ENCODE measurements at regions not wholly inside any gene's neighbourhood (a gene's known extent, or its start where the extent isn't known, plus 50 kb on each side); places are given as distances from the start of the nearest gene placed in this dataset.
"Not testable (repeated sequence)": the region's sequence is repeated elsewhere in the genome, so short reads cannot be mapped to it uniquely, and the experiment has no call there.

GRCh38 chr13:90336507-90336906 lies 1011.0 kb upstream of the MIR17HG start:
- 95% methylated on average over 4 of the region's 4 CpGs for WGBS (ENCODE audit: missing lambda C conversion rate)
- ChIA-PET POLR2A (no interaction called here), CTCF (no interaction called here)
- H3K4me3 ChIP-seq = no peak overlapping the region
- no peak for DNase-seq (ENCODE audit: low read depth in 1 of 2, low spot score in 1 of 2)
- H3K4me1 ChIP-seq = no peaks in the 10 kb centered on the region
- no peaks in the 10 kb centered on the region for H3K9me3 ChIP-seq
- FAIRE-seq = no peak
- H3K4me2 ChIP-seq = no peak overlapping the region
- no peak for TF ChIP-seq RCOR1 (IDR thresholded peaks at IDR 0.05; ENCODE audit: low read depth, low read length)
- TF ChIP-seq, protein P1, sequence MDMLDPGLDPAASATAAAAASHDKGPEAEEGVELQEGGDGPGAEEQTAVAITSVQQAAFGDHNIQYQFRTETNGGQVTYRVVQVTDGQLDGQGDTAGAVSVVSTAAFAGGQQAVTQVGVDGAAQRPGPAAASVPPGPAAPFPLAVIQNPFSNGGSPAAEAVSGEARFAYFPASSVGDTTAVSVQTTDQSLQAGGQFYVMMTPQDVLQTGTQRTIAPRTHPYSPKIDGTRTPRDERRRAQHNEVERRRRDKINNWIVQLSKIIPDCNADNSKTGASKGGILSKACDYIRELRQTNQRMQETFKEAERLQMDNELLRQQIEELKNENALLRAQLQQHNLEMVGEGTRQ (IDR thresholded peaks at IDR 0.05) = no peak
- TF ChIP-seq MAFK (IDR thresholded peaks at IDR 0.05; ENCODE audit: partially characterized antibody) = no peak
- TF ChIP-seq TFCP2L1 (CRISPR knock-in tag; IDR thresholded peaks at IDR 0.05) = no peak
- TF ChIP-seq FOSL2 (IDR thresholded peaks at IDR 0.05) = no peak
- no peak for TF ChIP-seq FOSL2 (CRISPR knock-in tag; IDR thresholded peaks at IDR 0.05)
- no peak for TF ChIP-seq NR3C1 (IDR thresholded peaks at IDR 0.05)
- no peak for TF ChIP-seq SMC3 (IDR thresholded peaks at IDR 0.05)
- TF ChIP-seq POLR2A (IDR thresholded peaks at IDR 0.05; ENCODE audit: low read length) = no peak
- TF ChIP-seq REST (IDR thresholded peaks at IDR 0.05) = no peak
- TF ChIP-seq RAD21 (conservative IDR thresholded peaks at IDR 0.05 in 1 of 2, IDR thresholded peaks at IDR 0.05 in 1 of 2) = no peak
- TF ChIP-seq RFX5 (IDR thresholded peaks at IDR 0.05) = no peak
- no peak overlapping the region for H3K27ac ChIP-seq
- no peak for ATAC-seq

GRCh38 chr13:90341348-90341747 lies 1006.1 kb upstream of the MIR17HG start:
- WGBS (ENCODE audit: missing lambda C conversion rate) = 17% methylated on average over 1 of the region's 1 CpG

DNA sequence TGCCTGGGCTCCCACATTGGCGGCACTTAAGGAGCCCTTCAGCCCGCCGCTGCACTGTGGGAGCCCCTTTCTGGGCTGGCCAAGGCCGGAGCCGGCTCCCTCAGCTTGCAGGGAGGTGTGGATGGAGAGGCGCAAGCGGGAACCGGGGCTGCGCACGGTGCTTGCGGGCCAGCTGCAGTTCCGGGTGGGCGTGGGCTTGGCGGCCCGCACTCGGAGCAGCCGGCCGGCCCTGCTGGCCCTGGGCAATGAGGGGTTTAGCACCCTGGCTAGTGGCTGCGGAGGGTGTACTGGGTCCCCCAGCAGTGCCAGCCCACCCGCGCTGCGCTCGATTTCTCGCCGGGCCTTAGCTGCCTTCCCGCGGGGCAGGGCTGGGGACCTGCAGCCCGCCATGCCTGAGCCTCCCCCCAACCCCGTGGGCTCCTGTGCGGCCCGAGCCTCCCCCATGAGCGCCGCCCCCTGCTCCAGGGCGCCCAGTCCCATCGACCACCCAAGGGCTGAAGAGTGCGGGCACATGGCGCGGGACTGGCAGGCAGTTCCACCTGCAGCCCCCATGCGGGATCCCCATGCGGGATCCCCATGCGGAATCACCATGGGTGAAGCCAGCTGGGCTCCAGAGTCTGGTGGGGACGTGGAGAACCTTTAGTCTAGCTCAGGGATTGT lies 998.9 kb upstream of the MIR17HG start:
- CTCF ChIA-PET; H3K27ac ChIP-seq; DNase-seq (ENCODE audit: low read depth in 1 of 2, low spot score in 1 of 2); ATAC-seq; FAIRE-seq; H3K4me1 ChIP-seq; H3K9me3 ChIP-seq; H3K4me3 ChIP-seq; H3K4me2 ChIP-seq; POLR2A ChIA-PET: not testable (repeated sequence)
- 69% methylated on average over 3 of the region's 42 CpGs for WGBS (ENCODE audit: missing lambda C conversion rate)

More at GRCh38 chr13:90341348-90341747, 1006.1 kb upstream of the MIR17HG start:
- H3K4me3 ChIP-seq; CTCF ChIA-PET; H3K4me1 ChIP-seq; H3K9me3 ChIP-seq; ATAC-seq; H3K4me2 ChIP-seq; DNase-seq (ENCODE audit: low read depth in 1 of 2, low spot score in 1 of 2); FAIRE-seq; POLR2A ChIA-PET; H3K27ac ChIP-seq: not testable (repeated sequence)

DNA sequence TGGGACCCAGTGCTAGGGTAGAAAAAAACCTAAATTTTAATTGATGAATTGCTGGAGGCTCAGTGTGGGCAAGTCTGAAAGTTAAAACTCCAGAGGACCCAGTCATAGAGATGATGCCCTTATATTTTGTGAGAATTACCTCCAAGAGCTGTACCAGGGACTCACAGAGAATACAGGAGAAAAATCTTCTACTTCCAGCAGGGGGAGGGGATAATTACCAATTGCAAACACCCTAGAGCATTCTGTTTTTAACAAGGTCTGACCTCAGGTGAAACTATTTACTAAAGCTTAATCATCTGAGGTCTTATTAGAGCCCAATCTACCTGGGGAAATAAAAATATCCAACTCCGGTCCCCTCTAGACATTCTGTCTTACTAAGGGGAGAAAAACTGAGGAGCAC lies 994.7 kb upstream of the MIR17HG start:
- Histone ChIP-seq H3K9me3 (no peaks in the 10 kb centered on the region), H3K4me1 (no peaks in the 10 kb centered on the region), H3K27ac (no peak overlapping the region), H3K4me2 (no peak overlapping the region), H3K4me3 (no peak overlapping the region)
- DNase-seq (ENCODE audit: low read depth in 1 of 2, low spot score in 1 of 2) (no peak), FAIRE-seq (no peak), ATAC-seq (no peak)
- CTCF ChIA-PET = no interaction called here
- no peak for TF ChIP-seq HOXA7 (CRISPR knock-in tag; IDR thresholded peaks at IDR 0.05)
- no peak for TF ChIP-seq NPAS2 (CRISPR knock-in tag; IDR thresholded peaks at IDR 0.05; ENCODE audit: borderline replicate concordance)
- TF ChIP-seq RCOR1 (IDR thresholded peaks at IDR 0.05; ENCODE audit: low read depth, low read length) = no peak
- no peak for TF ChIP-seq TFCP2L1 (CRISPR knock-in tag; IDR thresholded peaks at IDR 0.05)
- TF ChIP-seq REST (IDR thresholded peaks at IDR 0.05) = no peak
- TF ChIP-seq ATOH8 (CRISPR knock-in tag; IDR thresholded peaks at IDR 0.05; ENCODE audit: low read depth) = no peak
- no peak for TF ChIP-seq HOXB5 (CRISPR knock-in tag; IDR thresholded peaks at IDR 0.05)
- TF ChIP-seq HEYL (CRISPR knock-in tag; IDR thresholded peaks at IDR 0.05) = no peak
- no peak for TF ChIP-seq POLR2AphosphoS2 (conservative IDR thresholded peaks at IDR 0.05; ENCODE audit: low read length)
- TF ChIP-seq RFX5 (IDR thresholded peaks at IDR 0.05) = no peak
- TF ChIP-seq POLR2A (IDR thresholded peaks at IDR 0.05; ENCODE audit: low read length) = no peak
- TF ChIP-seq EP300 (IDR thresholded peaks at IDR 0.05) = no peak
- TF ChIP-seq ZNF302 (CRISPR knock-in tag; IDR thresholded peaks at IDR 0.05) = no peak
- 79% methylated on average over 1 of the region's 1 CpG for WGBS (ENCODE audit: missing lambda C conversion rate)
- POLR2A ChIA-PET = no interaction called here
